ENCODE measurements at regions not wholly inside any gene's neighbourhood (a gene's known extent, or its start where the extent isn't known, plus 50 kb on each side); places are given as distances from the start of the nearest gene placed in this dataset.

DNA sequence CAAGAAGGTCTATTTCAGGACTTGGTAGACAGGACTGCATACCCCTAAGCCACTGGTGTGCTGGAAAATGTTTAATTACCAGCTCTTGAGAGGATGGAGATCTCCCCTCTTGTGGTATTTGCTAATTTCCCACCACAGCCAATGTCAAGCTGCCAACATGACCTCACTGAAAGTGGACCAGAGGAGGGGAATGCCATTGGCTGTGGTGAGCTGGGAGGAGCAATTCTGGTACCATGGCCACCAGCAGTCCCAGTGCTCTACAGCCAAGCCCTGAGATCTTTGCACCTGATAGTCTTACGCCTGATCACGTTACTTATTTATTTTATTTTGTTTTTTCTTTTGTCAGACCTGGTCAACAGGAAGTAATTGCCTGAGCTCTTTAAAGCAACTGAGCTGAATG, 82.5 kb upstream of the BCL6 start:
- intact Hi-C loops (cut with DNase I) = no loop called here
- Histone ChIP-seq H3K4me1 (no peaks in the 10 kb centered on the region), H3K36me3 (no peaks in the 10 kb centered on the region), H3K9me3 (no peaks in the 10 kb centered on the region), H3K27ac (no peak overlapping the region), H3K27me3 (no peaks in the 10 kb centered on the region), H3K4me3 (no peak overlapping the region)
- DNase-seq (no peak), ATAC-seq (no peak)
- TF ChIP-seq, protein P1, sequence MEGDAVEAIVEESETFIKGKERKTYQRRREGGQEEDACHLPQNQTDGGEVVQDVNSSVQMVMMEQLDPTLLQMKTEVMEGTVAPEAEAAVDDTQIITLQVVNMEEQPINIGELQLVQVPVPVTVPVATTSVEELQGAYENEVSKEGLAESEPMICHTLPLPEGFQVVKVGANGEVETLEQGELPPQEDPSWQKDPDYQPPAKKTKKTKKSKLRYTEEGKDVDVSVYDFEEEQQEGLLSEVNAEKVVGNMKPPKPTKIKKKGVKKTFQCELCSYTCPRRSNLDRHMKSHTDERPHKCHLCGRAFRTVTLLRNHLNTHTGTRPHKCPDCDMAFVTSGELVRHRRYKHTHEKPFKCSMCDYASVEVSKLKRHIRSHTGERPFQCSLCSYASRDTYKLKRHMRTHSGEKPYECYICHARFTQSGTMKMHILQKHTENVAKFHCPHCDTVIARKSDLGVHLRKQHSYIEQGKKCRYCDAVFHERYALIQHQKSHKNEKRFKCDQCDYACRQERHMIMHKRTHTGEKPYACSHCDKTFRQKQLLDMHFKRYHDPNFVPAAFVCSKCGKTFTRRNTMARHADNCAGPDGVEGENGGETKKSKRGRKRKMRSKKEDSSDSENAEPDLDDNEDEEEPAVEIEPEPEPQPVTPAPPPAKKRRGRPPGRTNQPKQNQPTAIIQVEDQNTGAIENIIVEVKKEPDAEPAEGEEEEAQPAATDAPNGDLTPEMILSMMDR (IDR thresholded peaks at IDR 0.05) = no peak

DNA sequence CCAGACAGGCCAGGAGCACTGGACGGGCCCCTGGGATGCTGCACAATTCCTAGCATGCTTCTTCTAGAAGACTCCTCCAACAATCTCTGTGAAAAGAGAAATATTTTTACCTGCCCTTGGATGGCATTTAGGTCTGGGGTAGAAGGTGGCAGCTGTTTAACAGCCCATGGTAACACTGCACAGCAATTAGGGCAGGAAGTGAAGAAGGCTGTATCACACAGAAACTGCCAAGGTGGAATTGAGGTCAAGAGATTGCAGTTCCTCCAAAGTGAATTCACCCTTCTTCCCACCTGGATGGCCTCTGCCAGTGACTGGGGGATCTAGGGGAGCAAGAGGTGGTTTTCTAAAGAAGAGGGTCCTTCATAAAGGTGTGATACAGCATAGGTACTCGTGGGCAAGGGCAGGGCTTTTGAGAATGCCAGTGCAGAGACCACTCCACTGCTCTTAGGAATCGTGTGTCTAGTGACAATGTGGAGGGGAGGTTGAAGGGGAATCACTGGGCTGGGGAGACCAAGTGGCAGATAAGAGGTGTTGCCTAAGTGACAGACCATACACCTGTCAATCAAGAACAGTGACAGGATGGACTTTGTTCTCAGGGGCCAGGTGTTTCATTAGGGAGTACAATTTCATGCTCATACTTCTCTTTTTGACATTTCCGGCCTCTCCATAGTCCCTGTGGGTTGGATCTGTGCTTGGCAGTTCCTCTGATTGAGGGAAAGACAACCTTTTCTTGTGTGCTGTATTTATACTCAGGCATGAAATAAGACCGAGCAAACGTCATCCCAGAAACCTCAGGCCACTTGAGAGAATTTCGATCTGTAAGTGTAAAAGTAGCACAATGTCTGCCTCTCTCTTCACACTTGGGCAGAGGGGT, 83.5 kb upstream of the BCL6 start:
- no peak for DNase-seq
- Histone ChIP-seq H3K36me3 (no peaks in the 10 kb centered on the region), H3K27me3 (no peaks in the 10 kb centered on the region), H3K27ac (no peak overlapping the region), H3K4me3 (no peak overlapping the region), H3K9me3 (no peaks in the 10 kb centered on the region), H3K4me1 (no peaks in the 10 kb centered on the region)
- TF ChIP-seq, protein P1 (IDR thresholded peaks at IDR 0.05) = no peak
- ATAC-seq = no peak
- intact Hi-C loops (cut with DNase I) = no loop called here

DNA sequence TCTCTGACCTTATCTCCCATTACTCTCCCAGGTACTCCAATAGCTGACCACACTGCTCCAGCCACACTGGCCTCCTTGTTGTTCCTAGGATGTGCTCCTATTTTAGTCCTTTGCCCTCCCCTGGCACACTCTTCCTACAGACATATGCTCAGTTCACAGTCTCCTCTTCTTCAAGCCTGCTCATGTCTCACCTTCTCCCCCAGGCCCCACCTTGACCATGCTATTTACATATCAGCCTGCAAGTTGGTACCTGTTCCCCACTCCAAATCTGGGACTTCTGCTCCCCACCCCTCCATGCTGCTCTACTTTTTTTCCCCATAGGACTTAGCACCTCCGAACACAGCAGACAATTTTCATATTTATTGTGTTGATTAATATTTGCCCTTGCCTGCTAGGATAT, 84.9 kb upstream of the BCL6 start:
- Histone ChIP-seq H3K27ac (no peak overlapping the region), H3K9me3 (no peaks in the 10 kb centered on the region), H3K27me3 (no peaks in the 10 kb centered on the region), H3K4me3 (no peak overlapping the region), H3K36me3 (no peaks in the 10 kb centered on the region), H3K4me1 (no peaks in the 10 kb centered on the region)
- intact Hi-C loops (cut with DNase I) = no loop called here
- TF ChIP-seq, protein P1 (IDR thresholded peaks at IDR 0.05) = no peak
- no peak for DNase-seq
- no peak for ATAC-seq

DNA sequence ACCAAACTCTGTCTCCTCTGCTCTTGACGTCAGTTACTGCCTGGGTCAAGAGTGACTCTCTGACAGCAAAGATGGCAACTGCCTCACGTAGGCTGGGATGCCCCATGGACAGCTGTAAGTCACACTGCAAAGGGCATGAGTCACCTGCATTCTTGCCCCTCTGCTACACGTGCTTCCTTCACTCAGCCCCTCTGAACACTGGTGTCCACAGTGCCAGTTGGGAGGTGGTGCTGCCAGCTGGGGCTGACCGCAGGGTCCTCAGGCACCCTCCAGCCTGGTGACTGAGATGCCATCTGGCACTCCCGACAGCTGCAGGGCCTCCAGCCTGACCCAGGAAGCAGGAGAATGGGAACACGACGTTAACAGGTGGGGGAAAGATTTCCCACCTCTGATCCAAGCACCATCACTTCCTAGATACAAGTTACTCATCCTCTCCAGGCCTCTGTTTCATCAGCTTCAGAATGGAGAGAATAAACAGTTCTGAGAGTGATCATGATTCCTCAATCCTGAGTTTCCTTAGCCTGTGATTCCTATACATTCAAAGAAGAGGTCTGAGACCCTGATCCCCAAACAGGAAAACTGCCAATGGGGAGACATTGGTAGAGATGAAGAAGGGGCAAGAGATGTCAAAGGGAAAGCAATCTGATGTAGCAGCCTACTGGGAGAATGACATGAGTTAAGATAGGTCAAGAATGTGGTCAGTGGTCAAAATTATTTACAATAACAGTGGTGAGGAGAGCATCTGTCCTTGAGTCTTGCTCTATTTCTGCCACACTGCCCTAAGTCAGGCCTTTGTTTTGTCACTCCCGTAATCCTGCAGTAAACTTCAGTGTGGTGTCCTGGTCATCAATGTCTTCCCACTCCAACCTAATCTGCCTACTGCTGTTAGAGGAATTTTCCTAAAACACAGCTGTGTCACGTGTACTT, 86.1 kb upstream of the BCL6 start:
- no peaks in the 10 kb centered on the region for H3K27me3 ChIP-seq
- no peaks in the 10 kb centered on the region for H3K36me3 ChIP-seq
- no peak for ATAC-seq
- H3K4me1 ChIP-seq = no peaks in the 10 kb centered on the region
- H3K27ac ChIP-seq = no peak overlapping the region
- DNase-seq = no peak
- H3K9me3 ChIP-seq = no peaks in the 10 kb centered on the region
- H3K4me3 ChIP-seq = no peak overlapping the region
- TF ChIP-seq, protein P1 (IDR thresholded peaks at IDR 0.05) = no peak
- intact Hi-C loops (cut with DNase I) = no loop called here

DNA sequence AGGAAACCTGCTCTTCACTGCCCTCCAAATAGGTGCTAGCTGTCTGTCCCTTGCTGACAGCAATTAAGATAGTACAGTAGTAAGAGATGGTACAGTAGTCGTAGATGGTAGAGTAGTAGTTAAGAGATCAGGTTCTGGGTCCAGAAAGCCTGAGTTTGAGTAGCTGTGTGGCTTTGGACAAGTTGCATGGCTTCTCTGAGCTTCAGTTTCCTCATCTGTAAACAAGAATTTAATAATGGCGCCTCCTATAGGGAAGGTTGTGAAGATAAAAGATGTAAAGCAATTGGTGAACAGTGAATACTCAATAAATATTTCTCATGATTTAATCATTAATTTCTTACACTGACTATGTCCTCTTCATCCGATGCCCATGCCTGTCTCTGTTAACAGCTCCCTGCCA, 86.9 kb upstream of the BCL6 start:
- H3K27ac ChIP-seq = no peak overlapping the region
- TF ChIP-seq, protein P1 (IDR thresholded peaks at IDR 0.05) = no peak
- intact Hi-C loops (cut with DNase I) = no loop called here
- no peaks in the 10 kb centered on the region for H3K9me3 ChIP-seq
- H3K36me3 ChIP-seq = no peaks in the 10 kb centered on the region
- DNase-seq (no peak), ATAC-seq (no peak)
- no peaks in the 10 kb centered on the region for H3K4me1 ChIP-seq
- no peak overlapping the region for H3K4me3 ChIP-seq
- no peaks in the 10 kb centered on the region for H3K27me3 ChIP-seq

Data from upper lobe of right lung (tissue), 1 donor.